GM21576 (cell line): ENCODE measurements at regions not wholly inside any gene's neighbourhood (a gene's known extent, or its start where the extent isn't known, plus 50 kb on each side); places are given as distances from the start of the nearest gene placed in this dataset.

Source experiments
- ATAC-seq: cut with Tn5 transposase; IDR thresholded peaks from one replicate; pipeline ENCODE4 v1.9.1; 2021; ENCODE audit warnings: mild to moderate bottlenecking, moderate library complexity; ENCODE audit not compliant: unreplicated experiment

- ATAC-seq: peak; percentile 59
Measured at GRCh38 chr10:6781133-6781770, 201.2 kb upstream of the PRKCQ start.

- no peak for ATAC-seq
Measured at GRCh38 chr10:6780008-6780677, 200.1 kb upstream of the PRKCQ start.

- no peak for ATAC-seq
Measured at GRCh38 chr10:6778992-6779701, 199.1 kb upstream of the PRKCQ start.

GRCh38 chr10:6776170-6776569, 196.1 kb upstream of the PRKCQ start:
- no peak for ATAC-seq

- ATAC-seq: no peak
Measured at GRCh38 chr10:6774406-6774805, 194.3 kb upstream of the PRKCQ start.

- no peak for ATAC-seq
Measured at GRCh38 chr10:6771331-6771730, 191.3 kb upstream of the PRKCQ start.

- ATAC-seq: no peak
Measured at GRCh38 chr10:6770846-6771245, 190.8 kb upstream of the PRKCQ start.

GRCh38 chr10:6769704-6770417, 189.8 kb upstream of the PRKCQ start:
- ATAC-seq: peak; percentile 68

- no peak for ATAC-seq
Measured at GRCh38 chr10:6766131-6766801, 186.2 kb upstream of the PRKCQ start.

- no peak for ATAC-seq
Measured at GRCh38 chr10:6763423-6763822, 183.3 kb upstream of the PRKCQ start.

- no peak for ATAC-seq
Measured at GRCh38 chr10:6763001-6763400, 182.9 kb upstream of the PRKCQ start.

GRCh38 chr10:6759961-6760360, 179.9 kb upstream of the PRKCQ start:
- no peak for ATAC-seq

GRCh38 chr10:6757158-6757557, 177.1 kb upstream of the PRKCQ start:
- no peak for ATAC-seq

- no peak for ATAC-seq
Measured at GRCh38 chr10:6756716-6757115, 176.6 kb upstream of the PRKCQ start.

- no peak for ATAC-seq
Measured at GRCh38 chr10:6755781-6756460, 175.8 kb upstream of the PRKCQ start.

- ATAC-seq: no peak
Measured at GRCh38 chr10:6753644-6754043, 173.6 kb upstream of the PRKCQ start.

GRCh38 chr10:6751363-6751762, 171.3 kb upstream of the PRKCQ start:
- ATAC-seq: no peak

- no peak for ATAC-seq
Measured at GRCh38 chr10:6748981-6749635, 169.0 kb upstream of the PRKCQ start.

- no peak for ATAC-seq
Measured at GRCh38 chr10:6748029-6748428, 168.0 kb upstream of the PRKCQ start.

GRCh38 chr10:6746782-6747181, 166.7 kb upstream of the PRKCQ start:
- no peak for ATAC-seq
